ENCODE measurements at regions not wholly inside any gene's neighbourhood (a gene's known extent, or its start where the extent isn't known, plus 50 kb on each side); places are given as distances from the start of the nearest gene placed in this dataset.
"Not testable (repeated sequence)": the region's sequence is repeated elsewhere in the genome, so short reads cannot be mapped to it uniquely, and the experiment has no call there.

DNA sequence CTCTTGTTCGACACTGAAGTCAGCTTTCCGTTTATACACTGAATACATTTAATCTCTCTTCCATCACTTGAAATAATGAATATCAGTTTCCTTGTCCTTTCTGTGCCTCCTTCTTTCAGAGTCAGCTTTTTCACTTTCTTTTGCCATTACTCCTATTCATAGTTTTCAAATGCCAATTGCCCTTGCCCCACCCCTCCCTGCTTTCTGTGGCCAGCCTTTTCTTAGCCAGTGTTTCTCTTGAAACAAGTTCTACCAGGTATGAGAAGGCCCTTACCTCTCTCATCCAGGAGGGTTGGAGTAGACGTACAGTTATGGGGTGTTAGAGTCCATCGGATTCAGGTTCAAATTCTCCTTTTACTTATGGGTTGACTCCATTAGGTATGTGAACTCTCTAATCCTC, 574.7 kb upstream of the SEMA6A start:
- FAIRE-seq (no peak), DNase-seq (ENCODE audit: insufficient read length, low spot score) (no peak)

DNA sequence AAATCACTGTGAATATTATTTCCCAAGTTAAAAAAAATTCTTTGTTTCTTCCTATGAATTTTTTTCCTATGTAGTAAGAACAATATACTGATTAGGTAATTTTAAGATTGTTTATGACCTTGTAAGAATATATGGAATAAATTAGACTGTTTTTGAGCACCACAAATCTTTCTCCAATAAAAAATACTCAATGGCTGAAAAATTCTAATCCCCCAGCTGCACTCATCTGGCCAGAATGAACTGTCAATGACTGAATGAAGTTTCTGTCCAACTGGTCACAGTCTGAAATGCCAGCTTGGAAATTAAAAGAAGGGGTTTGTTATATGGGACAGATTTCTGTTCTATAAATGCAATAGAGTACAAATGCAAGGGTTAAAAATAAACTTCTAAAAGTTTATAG, 569.5 kb upstream of the SEMA6A start:
- DNase-seq (ENCODE audit: insufficient read length, low spot score) (no peak), FAIRE-seq (no peak)

DNA sequence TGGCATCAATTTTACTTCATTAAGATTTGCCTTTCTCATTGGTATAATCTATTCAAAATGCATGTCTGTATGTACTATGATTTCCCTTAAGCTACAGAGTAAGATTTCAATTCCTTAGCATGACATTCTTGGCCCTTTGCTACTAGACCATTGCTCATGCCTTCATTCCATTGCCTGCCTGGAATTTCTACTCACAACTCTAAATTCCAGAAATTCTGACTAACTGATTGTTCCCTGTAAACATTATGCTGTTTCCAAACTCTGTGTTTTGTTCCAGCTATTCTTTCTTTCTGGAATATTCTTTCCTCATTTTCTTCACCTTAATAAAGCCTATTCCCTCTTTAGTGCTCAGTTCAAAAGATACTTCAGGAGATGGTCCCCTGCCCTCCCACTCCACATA, 568.8 kb upstream of the SEMA6A start:
- DNase-seq (ENCODE audit: insufficient read length, low spot score) (no peak), FAIRE-seq (no peak)

DNA sequence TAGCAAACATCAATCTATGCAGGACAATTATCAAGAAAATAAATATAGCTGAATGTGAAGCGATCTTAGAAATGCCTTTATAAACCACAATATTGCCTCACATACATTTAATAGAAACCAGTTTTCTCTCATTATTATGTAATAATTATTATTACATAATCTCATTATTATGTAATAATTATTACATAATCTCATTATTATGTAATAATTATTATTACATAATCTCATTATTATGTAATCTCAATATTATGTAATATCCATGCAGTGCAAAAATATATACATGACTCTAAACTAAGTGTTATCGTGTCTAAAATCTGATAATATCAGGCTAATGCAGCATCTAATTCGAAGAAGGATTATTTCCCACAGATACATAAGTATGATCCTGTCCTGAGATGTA, 563.9 kb upstream of the SEMA6A start:
- DNase-seq (ENCODE audit: insufficient read length, low spot score): no peak
- FAIRE-seq: no peak

DNA sequence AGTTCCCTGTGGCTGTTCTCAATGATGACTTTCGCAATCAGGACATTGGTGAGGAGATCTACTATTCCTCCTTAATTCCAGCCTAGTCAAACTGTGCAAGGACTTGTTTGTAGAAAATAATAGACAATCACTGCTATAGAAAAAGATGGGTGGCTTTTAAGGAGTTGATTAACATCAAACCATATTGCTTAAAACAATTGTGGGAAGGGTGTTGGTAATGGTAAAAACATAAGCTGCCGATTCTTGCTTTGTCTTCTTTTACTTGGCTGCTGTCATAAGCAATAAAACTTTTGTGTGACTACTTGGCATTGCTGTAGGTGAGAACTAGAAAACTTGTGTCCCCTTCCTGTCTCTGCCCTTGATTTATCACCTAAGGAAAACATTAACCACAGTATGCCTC, 561.2 kb upstream of the SEMA6A start:
- FAIRE-seq: no peak
- DNase-seq (ENCODE audit: insufficient read length, low spot score): no peak

DNA sequence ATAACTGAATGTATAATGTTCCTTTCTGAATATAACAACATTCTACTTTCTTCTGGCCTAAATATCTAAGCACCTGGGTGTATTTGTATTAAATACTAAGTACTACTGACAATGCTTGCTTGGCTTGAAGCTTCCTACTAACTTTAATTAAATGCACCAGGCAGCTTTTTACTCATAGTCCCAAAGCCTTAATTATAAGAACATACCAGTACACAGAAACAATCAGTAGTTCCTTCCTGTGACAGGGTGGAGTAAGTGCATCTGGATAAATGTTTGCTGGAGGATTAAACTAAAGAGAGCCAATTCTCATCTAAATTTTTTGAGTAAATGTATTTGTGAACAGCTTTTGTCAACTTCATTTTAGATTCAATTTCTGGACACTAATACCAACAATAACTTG, 558.6 kb upstream of the SEMA6A start:
- FAIRE-seq: no peak
- DNase-seq (ENCODE audit: insufficient read length, low spot score): no peak

DNA sequence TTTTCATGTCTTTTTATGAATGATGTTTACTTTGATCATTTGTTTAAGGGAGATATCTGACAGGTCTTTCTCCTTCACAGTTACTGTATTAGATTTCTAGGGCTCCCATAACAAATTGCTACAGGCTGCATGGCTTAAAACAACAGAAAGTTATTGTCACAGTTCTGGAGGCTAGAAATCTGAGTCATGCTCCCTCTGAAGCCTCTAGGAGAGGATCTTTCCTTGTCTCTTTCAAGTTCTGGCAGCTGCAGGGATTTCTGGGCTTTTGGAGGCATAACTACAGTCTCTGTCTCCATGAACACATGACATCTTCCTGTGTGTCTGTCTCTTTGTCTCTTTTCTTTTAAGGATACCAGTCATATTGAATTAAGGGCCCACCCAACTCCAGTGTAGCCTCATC, 557.3 kb upstream of the SEMA6A start:
- no peak for DNase-seq (ENCODE audit: insufficient read length, low spot score)
- FAIRE-seq: no peak

DNA sequence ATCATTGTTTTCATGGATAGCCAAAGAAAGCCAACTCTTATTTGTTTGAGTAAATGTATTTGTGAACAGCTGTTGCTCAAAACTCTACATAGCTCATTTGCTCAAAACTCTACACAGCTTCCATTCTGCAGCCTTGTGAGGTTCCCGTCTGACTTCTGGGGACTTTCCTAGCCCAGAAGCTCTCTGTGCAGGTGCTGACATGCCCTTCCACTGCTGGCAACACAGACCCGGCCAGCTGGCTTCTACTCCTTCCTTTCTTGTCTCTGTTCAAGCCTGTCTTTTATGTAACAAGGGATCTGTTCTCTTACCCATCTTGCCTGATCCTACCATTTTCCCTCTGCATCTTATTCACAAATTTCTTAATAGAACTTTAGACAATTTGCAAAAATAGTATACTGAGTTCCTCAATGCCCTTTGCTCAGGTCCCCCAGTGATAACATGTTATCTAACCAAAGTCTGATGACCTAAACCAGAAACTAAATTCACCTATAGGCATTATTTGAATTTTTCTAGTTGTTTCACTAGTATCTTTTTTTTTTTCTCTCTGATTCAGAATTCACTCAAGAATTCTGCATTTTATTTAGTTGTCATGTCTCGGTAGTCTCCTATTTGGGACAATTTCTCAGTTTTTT, 556.5 kb upstream of the SEMA6A start:
- no peak for FAIRE-seq
- DNase-seq (ENCODE audit: insufficient read length, low spot score): no peak

DNA sequence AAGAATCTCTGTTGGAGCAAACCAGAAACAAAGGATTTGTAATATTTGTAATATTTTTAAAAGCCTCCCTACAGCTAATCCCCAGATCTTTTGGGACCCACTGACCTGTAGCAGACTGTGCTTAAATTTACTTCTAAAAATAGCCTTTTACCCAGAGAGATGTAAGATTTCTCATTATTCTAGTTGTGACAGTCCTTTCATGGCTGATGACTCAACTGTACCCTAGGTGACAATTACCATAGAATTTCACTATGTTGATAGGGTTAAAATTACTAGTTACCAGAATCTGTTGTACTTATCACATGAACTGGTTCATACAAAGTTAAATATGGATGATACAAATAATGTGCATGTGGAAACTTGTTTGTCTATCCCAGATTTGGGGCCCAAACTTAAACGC, 543.9 kb upstream of the SEMA6A start:
- FAIRE-seq (no peak), DNase-seq (ENCODE audit: insufficient read length, low spot score) (no peak)

DNA sequence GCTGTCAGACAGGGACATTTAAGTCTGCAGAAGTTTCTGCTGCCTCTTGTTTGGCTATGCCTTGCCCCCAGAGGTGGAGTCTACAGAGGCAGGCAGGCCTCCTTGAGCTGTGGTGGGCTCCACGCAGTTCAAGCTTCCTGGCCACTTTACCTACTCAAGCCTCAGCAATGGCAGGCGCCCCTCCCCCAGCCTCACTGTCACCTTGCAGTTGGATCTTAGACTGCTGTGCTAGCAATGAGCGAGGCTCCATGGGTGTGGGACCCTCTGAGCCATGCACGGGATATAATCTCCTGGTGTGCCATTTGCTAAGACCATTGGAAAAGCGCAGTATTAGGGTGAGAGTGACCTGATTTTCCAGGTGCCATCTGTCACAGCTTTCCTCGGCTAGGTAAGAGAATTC, 542.7 kb upstream of the SEMA6A start:
- not testable (repeated sequence) for FAIRE-seq

DNA sequence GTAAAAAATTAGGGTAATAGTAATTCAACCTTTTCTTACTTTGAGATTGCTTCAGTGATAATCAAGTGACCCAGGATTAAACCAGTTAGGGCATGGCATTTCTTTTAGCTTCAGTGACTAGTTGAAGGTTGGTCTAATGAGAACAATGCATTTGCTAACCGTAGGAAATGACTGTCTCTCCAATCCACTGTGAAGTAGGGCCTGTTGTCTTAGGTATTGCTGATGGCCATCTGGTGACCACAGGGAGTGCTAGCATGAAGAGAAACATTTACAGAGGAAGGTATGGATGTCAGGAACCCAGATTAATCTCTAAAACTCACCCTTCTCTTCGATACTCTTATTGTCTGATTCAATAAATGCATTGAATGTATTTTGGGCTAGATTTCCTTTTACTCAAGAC, 535.9 kb upstream of the SEMA6A start:
- FAIRE-seq (no peak), DNase-seq (ENCODE audit: insufficient read length, low spot score) (no peak)

More for the DNA sequence above, 542.7 kb upstream of the SEMA6A start:
- not testable (repeated sequence) for DNase-seq (ENCODE audit: insufficient read length, low spot score)

DNA sequence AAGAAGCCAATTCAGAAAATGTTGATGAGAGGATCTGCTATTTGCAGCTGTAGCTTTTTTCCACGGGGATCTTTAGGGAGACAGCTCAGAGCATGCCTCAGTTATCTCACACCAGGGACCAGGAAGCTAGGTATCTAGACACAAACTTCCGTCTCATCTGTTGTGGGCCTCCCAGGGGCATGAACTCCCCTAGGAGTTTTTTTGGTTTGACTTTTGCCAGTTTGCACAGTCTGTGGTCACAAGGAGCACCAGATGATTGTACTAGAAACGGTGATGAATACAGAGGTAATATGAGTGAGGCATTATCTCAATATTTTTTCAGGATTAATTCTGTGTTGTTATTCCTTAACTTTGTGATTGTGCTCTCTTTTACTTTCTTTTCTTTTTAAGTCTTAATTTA, 533.2 kb upstream of the SEMA6A start:
- DNase-seq (ENCODE audit: insufficient read length, low spot score) (no peak), FAIRE-seq (no peak)

DNA sequence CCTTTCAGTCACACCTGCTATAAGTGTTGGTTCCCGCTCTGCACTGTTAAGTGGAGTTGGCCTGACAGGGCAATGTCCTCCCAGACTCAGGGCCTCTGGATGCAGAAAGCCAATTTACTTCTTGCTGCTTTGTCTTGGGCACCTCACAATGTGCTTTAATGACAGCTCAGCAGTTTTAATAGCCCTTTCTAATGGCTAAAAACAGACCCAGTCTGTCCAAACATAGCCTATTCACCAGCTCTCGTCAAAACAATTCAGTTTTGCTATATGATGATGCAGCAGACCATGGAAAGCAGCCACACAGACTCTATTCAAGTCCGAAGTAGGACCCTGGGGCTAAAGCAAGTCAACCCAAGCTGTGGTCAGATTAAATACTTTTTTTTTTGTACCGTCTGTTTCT, 529.1 kb upstream of the SEMA6A start:
- DNase-seq (ENCODE audit: insufficient read length, low spot score) (no peak), FAIRE-seq (no peak)

DNA sequence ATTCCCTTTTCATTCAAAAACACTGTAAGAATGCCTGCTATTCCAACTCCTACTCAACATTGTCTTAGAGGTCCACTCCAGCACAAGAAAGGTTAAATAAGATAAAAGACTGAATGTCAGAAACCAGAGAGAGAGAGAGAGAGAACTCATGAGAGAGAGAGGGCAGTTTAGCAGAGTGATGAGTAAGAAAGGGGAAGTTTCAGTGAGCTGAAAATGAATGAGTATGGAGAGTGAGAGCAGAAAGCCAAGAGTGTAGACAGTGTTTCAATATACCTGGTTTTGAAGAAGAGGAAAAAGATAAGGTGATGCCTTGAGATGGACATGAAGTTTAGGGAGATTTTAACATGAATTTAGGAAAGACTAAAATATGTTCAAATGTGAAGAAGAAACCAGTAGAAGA, 528.0 kb upstream of the SEMA6A start:
- DNase-seq (ENCODE audit: insufficient read length, low spot score): no peak

DNA sequence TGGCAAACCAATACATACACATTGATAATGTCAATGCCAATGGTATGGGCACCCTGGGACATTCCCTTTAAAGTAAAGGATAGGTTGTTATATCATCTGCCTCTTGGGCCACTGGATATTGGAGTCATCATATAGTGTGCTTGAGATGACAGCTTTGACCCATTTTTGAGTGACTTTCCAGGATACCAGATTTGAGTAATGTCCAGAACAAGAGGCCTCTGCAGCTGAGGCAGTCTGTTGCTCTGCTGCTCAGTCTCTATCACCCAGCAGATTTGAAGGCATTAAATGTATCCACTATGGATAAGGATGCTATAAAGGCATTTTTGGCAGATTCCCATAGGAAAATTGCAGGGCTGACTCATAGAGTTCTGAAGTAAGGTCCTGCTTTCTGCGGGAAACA, 525.6 kb upstream of the SEMA6A start:
- DNase-seq (ENCODE audit: insufficient read length, low spot score): no peak
- no peak for FAIRE-seq

More for the DNA sequence above, 528.0 kb upstream of the SEMA6A start:
- no peak for FAIRE-seq

DNA sequence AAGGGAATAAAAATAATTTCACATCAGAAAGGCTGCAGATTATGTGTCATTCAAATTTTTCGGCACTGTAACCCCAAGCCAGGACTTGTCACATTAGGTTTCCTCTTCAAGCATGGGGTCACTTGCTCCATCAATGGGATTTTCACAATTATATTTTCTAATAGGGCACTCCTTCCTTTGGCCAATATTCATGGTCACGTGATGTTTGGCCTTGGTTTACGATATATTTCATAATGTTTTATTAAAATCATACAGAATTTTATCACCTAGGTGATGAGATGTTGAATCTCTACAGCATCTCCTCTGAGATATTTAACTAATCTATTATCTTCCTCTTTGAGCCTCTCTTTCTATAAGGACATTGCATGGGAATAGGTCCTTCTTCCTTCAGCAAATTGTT, 523.5 kb upstream of the SEMA6A start:
- DNase-seq (ENCODE audit: insufficient read length, low spot score) (no peak), FAIRE-seq (no peak)

DNA sequence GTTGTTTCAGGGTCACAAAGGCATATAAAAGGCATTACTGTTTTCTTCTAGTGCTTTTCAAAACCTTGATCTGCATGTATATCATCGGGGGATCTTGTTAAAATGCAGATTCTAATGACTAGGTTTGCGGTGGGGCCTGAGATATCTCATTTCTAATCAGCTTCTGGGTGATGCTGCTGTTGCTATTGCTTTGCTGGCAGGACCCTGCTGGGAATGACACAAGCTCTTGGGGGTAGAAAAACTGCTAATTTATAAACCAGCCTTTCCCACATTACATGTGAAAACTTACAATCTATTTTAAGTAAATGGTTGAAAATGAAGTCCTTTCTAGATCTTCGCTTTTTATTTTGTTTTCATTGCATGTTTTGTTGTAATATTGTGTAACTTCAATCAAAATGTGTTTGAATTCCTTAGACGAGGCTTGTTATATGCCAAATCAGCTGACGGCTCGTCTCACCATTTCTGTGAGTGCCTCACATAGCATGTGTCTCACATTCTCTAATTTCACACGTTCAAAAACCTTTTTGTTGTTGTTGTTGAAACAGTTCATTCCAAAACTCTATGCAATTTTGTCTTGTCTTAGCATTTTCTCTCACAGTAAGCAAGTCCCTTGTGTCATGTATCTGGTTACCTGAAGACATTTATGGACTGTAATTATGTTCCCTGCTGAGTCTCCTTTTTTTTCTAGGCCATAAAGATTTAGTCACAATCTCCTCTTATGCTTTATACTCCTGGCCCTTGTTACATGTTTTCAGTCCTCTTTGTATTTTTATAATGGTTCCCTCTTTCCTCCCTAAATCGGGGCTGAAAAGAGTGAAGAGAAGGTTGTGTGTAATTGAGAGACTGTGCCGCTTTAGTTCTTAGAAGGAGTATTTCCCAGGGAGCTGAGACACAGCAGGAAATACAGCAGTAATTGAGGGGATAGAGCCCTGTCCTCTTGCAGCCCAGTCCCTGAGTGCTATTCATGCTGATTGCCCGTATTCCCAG, 521.0 kb upstream of the SEMA6A start:
- DNase-seq (ENCODE audit: insufficient read length, low spot score): no peak
- no peak for FAIRE-seq

DNA sequence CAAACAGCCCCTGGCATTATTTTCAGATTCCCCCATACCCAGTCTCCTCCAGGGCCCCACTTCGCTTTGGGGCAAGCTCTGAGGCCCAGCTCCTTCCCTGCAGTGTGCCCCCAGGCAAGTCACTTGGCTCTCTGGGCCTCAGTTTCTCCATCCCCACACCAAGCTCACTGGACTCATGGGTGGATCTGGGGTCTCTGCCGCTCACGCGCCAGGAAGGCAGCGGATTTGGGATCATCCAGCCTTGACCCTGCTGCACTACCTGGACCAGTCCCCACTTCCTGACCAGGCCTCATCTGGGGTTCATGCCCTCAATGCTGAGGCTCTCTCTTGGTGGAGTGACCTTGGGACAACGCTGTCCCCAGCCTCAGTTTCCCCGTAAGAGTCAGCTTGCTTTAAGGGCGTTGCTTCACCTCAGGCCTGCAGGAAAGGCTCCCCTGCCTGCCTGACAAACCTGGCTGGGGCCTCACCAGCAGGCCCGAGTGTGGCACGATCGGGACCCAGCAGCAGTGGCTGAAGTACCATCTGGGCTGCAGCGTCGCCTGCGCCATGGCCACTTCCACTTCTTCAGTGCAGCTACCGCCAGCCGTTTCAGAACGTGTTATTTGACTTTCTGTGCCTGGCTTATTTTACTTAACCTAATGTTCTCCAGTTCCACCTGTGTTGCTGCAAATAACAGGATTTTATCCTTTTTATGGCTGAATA, 519.6 kb upstream of the SEMA6A start:
- FAIRE-seq (no peak), DNase-seq (ENCODE audit: insufficient read length, low spot score) (no peak)

DNA sequence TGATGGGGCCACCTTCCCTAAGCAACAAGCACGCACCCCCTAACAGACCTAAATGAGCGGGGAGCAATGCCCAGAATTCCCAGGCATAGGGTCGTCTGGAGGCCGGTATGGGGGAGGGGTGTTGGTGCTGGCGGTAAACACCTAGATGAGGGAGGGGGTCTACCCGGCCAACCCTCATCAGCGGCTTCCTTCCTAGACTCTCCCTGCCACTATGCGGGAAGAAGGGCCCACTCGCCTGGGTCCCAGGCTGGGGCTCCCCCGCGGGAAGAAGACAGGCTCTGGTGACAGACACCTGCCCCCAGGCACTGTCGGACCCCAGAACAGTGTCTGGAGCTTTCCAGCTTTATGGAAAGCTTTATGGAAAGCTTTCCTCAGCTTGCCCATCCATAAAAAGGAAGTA, 519.0 kb upstream of the SEMA6A start:
- FAIRE-seq (no peak), DNase-seq (ENCODE audit: insufficient read length, low spot score) (no peak)

DNA sequence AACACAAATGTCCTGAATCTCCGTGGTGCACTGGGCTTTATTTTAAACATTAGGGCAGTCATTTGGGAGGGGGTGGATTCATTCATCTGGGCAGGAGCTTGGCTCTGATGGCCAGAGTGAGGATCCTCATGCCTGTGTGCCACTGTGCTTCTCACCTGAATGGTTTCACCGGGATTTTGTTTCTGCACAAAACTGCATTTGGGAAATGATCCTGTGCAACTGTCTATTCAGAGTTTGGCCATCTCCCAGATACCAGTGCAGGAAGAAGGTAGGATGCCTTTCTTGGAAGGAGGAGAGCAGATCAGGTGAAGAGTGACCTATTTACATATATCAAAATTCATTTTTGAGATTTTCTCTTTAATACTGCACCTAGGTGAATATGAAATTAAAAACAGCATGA, 514.4 kb upstream of the SEMA6A start:
- DNase-seq (ENCODE audit: insufficient read length, low spot score): no peak
- no peak for FAIRE-seq

DNA sequence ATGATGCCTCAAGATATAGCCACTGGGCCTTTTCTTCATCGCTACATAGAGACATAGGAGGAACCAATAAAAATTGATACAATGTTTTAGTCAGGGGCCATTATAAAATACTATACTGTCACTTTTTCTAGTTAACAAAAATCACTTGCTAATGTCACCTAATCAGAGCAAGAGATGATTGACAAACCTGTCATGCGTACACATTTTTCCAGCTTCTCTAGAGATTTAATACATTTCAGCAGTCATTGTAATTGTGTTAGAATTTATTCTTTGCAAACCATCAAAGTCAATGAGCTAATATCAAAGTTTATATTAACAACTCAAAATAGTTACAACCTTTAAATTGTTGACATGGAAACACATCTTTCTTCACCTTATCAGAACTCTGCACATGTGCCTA, 513.6 kb upstream of the SEMA6A start:
- DNase-seq (ENCODE audit: insufficient read length, low spot score) (no peak), FAIRE-seq (no peak)

DNA sequence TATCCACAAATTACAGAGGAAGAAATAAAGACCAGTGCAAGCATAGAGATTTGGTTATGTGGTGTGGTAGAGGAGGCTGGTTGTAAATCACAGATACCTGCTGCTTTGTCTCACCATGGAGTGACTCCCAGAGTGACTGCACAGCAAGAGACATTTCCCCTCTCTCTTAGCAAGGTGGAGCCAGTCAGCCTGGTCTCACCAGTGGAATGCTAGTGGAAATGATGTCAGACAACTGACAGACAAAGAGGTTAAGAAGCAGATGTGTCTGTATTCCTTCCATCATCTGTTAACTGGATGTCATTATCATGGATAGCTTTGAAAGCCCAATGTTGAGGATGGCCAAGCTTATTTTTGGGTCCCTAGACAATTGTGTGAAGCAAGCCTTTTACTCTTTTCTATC, 509.4 kb upstream of the SEMA6A start:
- DNase-seq (ENCODE audit: insufficient read length, low spot score) (no peak), FAIRE-seq (no peak)

Data from HTR-8/SVneo (cell line).